A673 (cell line): ENCODE measurements at regions not wholly inside any gene's neighbourhood (a gene's known extent, or its start where the extent isn't known, plus 50 kb on each side); places are given as distances from the start of the nearest gene placed in this dataset.

ENCODE experiments used
- EZH2 ChIP-seq: fragments of 200-600 bp; sonication (generic); IDR thresholded peaks from 2 replicates; pipeline ENCODE4 v1.6.1; 2017; ENCODE audit warnings: borderline replicate concordance, low read depth, mild to moderate bottlenecking, mixed read lengths, antibody characterized with exemption, low read length; ENCODE audit not compliant: poor library complexity, severe bottlenecking
- TF ChIP-seq, protein P1 (sequence below): fragments of 300-800, 200-600 bp; sonication (generic); conservative IDR thresholded peaks from 2 replicates; pipeline ENCODE4 v1.5.1; 2017; ENCODE audit warnings: low read depth, mild to moderate bottlenecking, antibody characterized with exemption, low read length, moderate library complexity, mixed read lengths

DNA sequence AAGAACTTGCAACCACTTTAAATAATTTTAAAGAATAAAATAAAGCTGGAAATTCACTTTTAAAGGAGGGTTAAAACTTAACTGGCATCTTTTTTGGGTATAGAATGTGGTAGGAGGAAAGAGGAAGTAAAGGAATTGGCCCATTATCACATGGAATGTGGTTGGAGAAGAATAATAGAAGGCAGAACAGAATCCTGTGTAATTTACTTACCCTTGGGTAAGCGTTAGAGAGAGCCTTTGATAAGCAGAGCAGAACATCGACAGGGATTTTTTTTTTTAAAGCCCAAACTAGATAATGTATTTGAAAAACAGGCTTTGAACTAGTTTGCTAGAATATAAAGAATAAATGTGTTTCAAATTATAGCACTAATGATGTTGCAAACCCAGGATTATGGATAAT lies 199.8 kb upstream of the KIAA1217 start:
- TF ChIP-seq, protein P1, sequence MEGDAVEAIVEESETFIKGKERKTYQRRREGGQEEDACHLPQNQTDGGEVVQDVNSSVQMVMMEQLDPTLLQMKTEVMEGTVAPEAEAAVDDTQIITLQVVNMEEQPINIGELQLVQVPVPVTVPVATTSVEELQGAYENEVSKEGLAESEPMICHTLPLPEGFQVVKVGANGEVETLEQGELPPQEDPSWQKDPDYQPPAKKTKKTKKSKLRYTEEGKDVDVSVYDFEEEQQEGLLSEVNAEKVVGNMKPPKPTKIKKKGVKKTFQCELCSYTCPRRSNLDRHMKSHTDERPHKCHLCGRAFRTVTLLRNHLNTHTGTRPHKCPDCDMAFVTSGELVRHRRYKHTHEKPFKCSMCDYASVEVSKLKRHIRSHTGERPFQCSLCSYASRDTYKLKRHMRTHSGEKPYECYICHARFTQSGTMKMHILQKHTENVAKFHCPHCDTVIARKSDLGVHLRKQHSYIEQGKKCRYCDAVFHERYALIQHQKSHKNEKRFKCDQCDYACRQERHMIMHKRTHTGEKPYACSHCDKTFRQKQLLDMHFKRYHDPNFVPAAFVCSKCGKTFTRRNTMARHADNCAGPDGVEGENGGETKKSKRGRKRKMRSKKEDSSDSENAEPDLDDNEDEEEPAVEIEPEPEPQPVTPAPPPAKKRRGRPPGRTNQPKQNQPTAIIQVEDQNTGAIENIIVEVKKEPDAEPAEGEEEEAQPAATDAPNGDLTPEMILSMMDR, result no peak
- TF ChIP-seq EZH2, result no peak
